ENCODE measurements at regions not wholly inside any gene's neighbourhood (a gene's known extent, or its start where the extent isn't known, plus 50 kb on each side); places are given as distances from the start of the nearest gene placed in this dataset.

GRCh38 chr5:24804221-24804681, 159.5 kb upstream of the CDH10 start:
- no peak for DNase-seq (ENCODE audit: low read depth)
- TF ChIP-seq CTCF (conservative IDR thresholded peaks at IDR 0.05; ENCODE audit: low read depth, low read length): no peak
- no peak overlapping the region for H3K4me3 ChIP-seq (ENCODE audit: low read depth, low read length)

- no peak overlapping the region for H3K4me3 ChIP-seq (ENCODE audit: low read depth, low read length)
- DNase-seq (ENCODE audit: low read depth): no peak
- TF ChIP-seq CTCF (conservative IDR thresholded peaks at IDR 0.05; ENCODE audit: low read depth, low read length): no peak
These were observed 146.5 kb upstream of the CDH10 start for GRCh38 chr5:24791326-24791725.

- no peak overlapping the region for H3K4me3 ChIP-seq (ENCODE audit: low read depth, low read length)
- DNase-seq (ENCODE audit: low read depth): no peak
- no peak for TF ChIP-seq CTCF (conservative IDR thresholded peaks at IDR 0.05; ENCODE audit: low read depth, low read length)
These were observed 145.0 kb upstream of the CDH10 start for GRCh38 chr5:24789611-24790351.

- H3K4me3 ChIP-seq (ENCODE audit: low read depth, low read length): no peak overlapping the region
- DNase-seq (ENCODE audit: low read depth): no peak
- no peak for TF ChIP-seq CTCF (conservative IDR thresholded peaks at IDR 0.05; ENCODE audit: low read depth, low read length)
These were observed 144.2 kb upstream of the CDH10 start for GRCh38 chr5:24788829-24789514.

GRCh38 chr5:24786108-24786507, 141.3 kb upstream of the CDH10 start:
- no peak overlapping the region for H3K4me3 ChIP-seq (ENCODE audit: low read depth, low read length)
- no peak for DNase-seq (ENCODE audit: low read depth)
- TF ChIP-seq CTCF (conservative IDR thresholded peaks at IDR 0.05; ENCODE audit: low read depth, low read length): no peak

- TF ChIP-seq CTCF (conservative IDR thresholded peaks at IDR 0.05; ENCODE audit: low read depth, low read length): no peak
- DNase-seq (ENCODE audit: low read depth): no peak
These were observed 138.8 kb upstream of the CDH10 start for GRCh38 chr5:24783596-24783995.

More at GRCh38 chr5:24783596-24783995, 138.8 kb upstream of the CDH10 start:
- H3K4me3 ChIP-seq (ENCODE audit: low read depth, low read length): no peak overlapping the region
